OCI-LY1 (cell line): ENCODE measurements at regions not wholly inside any gene's neighbourhood (a gene's known extent, or its start where the extent isn't known, plus 50 kb on each side); places are given as distances from the start of the nearest gene placed in this dataset.

Experiments used
- H2AFZ ChIP-seq: fragments of 200-600 bp; sonication (generic), shearing (Covaris generic); 2 replicates; pipeline ENCODE4 v1.6.0; 2014; ENCODE audit warnings: antibody characterized with exemption, mild to moderate bottlenecking, low read length
- H3F3A ChIP-seq: fragments of 200-600 bp; sonication (generic), shearing (Covaris generic); 2 replicates; pipeline ENCODE4 v1.6.0; 2014; ENCODE audit warnings: mild to moderate bottlenecking, antibody characterized with exemption, low read length, moderate library complexity; ENCODE audit not compliant: insufficient read depth
- H3K27ac ChIP-seq: fragments of 200-600 bp; sonication (generic); 2 replicates; pipeline ENCODE4 v1.5.1; 2014; ENCODE audit warnings: low read length, mixed run types, mild to moderate bottlenecking, low read depth; ENCODE audit not compliant: poor library complexity, severe bottlenecking
- H3K27me3 ChIP-seq: fragments of 200-600 bp; sonication (generic); 2 replicates; pipeline ENCODE4 v1.6.0; 2014; ENCODE audit warnings: antibody characterized with exemption, mild to moderate bottlenecking, low read length, moderate library complexity; ENCODE audit not compliant: insufficient read depth
- H3K36me3 ChIP-seq: fragments of 200-600 bp; sonication (generic); 2 replicates; pipeline ENCODE4 v1.6.1; 2014; ENCODE audit warnings: mild to moderate bottlenecking, antibody characterized with exemption, low read length, moderate library complexity, mixed read lengths; ENCODE audit not compliant: insufficient read depth
- H3K4me1 ChIP-seq: fragments of 200-600 bp; sonication (generic); 2 replicates; pipeline ENCODE4 v1.5.1; 2014; ENCODE audit warnings: mild to moderate bottlenecking, low read length, moderate library complexity; ENCODE audit not compliant: insufficient read depth, severe bottlenecking
- H3K4me2 ChIP-seq: fragments of 200-600 bp; sonication (generic), shearing (Covaris generic); 2 replicates; pipeline ENCODE4 v1.6.1; 2014; ENCODE audit warnings: low read length
- H3K4me3 ChIP-seq: fragments of 200-600 bp; sonication (generic); 2 replicates; pipeline ENCODE4 v1.5.1; 2014; ENCODE audit warnings: low read length, low read depth, mild to moderate bottlenecking, mixed read lengths; ENCODE audit not compliant: poor library complexity, severe bottlenecking
- H3K79me2 ChIP-seq: fragments of 200-600 bp; shearing (Covaris generic); 2 replicates; pipeline ENCODE4 v1.6.1; 2016; ENCODE audit warnings: mixed run types, low read length, mixed read lengths; ENCODE audit not compliant: insufficient read depth
- H3K9ac ChIP-seq: fragments of 200-600 bp; sonication (generic), shearing (Covaris generic); 2 replicates; pipeline ENCODE4 v1.6.1; 2014; ENCODE audit warnings: mild to moderate bottlenecking, low read length, mixed read lengths
- H3K9me2 ChIP-seq: fragments of 200-600 bp; sonication (generic), shearing (Covaris generic); 2 replicates; pipeline ENCODE4 v1.6.1; 2014; ENCODE audit warnings: low read depth, mild to moderate bottlenecking, low read length, mixed read lengths
- H3K9me3 ChIP-seq: fragments of 200-600 bp; shearing (Covaris generic); 2 replicates; pipeline ENCODE4 v1.6.1; 2014; ENCODE audit warnings: low read length, mixed read lengths
- H4K20me1 ChIP-seq: fragments of 200-600 bp; sonication (generic), shearing (Covaris generic); 2 replicates; pipeline ENCODE4 v1.6.0; 2016; ENCODE audit warnings: mild to moderate bottlenecking, low read length; ENCODE audit not compliant: insufficient read depth
- EZH2 ChIP-seq: fragments of 200-600 bp; sonication (generic), shearing (Covaris generic); IDR thresholded peaks from 2 replicates; pipeline ENCODE4 v1.8.0; 2017; ENCODE audit warnings: borderline replicate concordance, mixed run types, mild to moderate bottlenecking, antibody characterized with exemption, low read length, moderate library complexity, mixed read lengths
- TF ChIP-seq, protein P1 (sequence below): fragments of 200-600 bp; sonication (generic), shearing (Covaris generic); IDR thresholded peaks from 2 replicates; pipeline ENCODE4 v1.5.1; 2017; ENCODE audit warnings: mild to moderate bottlenecking, antibody characterized with exemption, low read length, moderate library complexity, mixed read lengths

GRCh38 chr12:90574676-90575075 is 380.3 kb downstream of the CCER1 start:
- H3K9me3 ChIP-seq = no peaks in the 10 kb centered on the region
- H3K27me3 ChIP-seq = no peaks in the 10 kb centered on the region
- no peak overlapping the region for H2AFZ ChIP-seq
- no peaks in the 10 kb centered on the region for H3K79me2 ChIP-seq
- no peak overlapping the region for H3K27ac ChIP-seq
- no peaks in the 10 kb centered on the region for H4K20me1 ChIP-seq
- no peaks in the 10 kb centered on the region for H3F3A ChIP-seq
- no peak overlapping the region for H3K4me2 ChIP-seq
- no peak overlapping the region for H3K4me3 ChIP-seq
- TF ChIP-seq EZH2 = no peak
- TF ChIP-seq, protein P1, sequence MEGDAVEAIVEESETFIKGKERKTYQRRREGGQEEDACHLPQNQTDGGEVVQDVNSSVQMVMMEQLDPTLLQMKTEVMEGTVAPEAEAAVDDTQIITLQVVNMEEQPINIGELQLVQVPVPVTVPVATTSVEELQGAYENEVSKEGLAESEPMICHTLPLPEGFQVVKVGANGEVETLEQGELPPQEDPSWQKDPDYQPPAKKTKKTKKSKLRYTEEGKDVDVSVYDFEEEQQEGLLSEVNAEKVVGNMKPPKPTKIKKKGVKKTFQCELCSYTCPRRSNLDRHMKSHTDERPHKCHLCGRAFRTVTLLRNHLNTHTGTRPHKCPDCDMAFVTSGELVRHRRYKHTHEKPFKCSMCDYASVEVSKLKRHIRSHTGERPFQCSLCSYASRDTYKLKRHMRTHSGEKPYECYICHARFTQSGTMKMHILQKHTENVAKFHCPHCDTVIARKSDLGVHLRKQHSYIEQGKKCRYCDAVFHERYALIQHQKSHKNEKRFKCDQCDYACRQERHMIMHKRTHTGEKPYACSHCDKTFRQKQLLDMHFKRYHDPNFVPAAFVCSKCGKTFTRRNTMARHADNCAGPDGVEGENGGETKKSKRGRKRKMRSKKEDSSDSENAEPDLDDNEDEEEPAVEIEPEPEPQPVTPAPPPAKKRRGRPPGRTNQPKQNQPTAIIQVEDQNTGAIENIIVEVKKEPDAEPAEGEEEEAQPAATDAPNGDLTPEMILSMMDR = no peak
- H3K36me3 ChIP-seq = no peaks in the 10 kb centered on the region
- H3K9ac ChIP-seq = no peak overlapping the region
- no peaks in the 10 kb centered on the region for H3K4me1 ChIP-seq
- no peaks in the 10 kb centered on the region for H3K9me2 ChIP-seq

DNA sequence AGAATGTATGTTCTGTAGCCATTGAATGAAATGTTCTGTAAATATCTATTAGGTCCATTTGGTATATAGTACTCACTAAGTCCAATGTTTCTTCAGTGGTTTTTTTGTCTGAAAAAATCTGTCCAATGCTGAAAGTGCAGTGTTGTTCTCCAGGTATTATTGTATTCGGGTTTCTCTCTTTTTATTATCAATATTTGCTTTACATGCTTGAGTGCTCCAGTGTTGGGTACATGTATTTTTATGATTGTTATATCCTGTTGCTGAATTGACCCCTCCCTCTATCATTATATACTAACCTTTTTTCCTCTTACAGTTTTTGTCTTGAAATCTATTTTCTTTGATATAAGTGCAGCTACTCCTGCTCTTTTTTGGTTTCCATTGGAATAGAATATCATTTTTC is 382.2 kb downstream of the CCER1 start:
- Histone ChIP-seq H4K20me1 (no peaks in the 10 kb centered on the region), H3K4me3 (no peak overlapping the region), H3K4me2 (no peak overlapping the region), H3K9me2 (no peaks in the 10 kb centered on the region), H2AFZ (no peak overlapping the region), H3K79me2 (no peaks in the 10 kb centered on the region), H3K36me3 (no peaks in the 10 kb centered on the region), H3F3A (no peaks in the 10 kb centered on the region), H3K27ac (no peak overlapping the region), H3K9me3 (no peaks in the 10 kb centered on the region), H3K27me3 (no peaks in the 10 kb centered on the region), H3K4me1 (no peaks in the 10 kb centered on the region), H3K9ac (no peak overlapping the region)
- TF ChIP-seq, protein P1 = no peak
- TF ChIP-seq EZH2 = no peak

DNA sequence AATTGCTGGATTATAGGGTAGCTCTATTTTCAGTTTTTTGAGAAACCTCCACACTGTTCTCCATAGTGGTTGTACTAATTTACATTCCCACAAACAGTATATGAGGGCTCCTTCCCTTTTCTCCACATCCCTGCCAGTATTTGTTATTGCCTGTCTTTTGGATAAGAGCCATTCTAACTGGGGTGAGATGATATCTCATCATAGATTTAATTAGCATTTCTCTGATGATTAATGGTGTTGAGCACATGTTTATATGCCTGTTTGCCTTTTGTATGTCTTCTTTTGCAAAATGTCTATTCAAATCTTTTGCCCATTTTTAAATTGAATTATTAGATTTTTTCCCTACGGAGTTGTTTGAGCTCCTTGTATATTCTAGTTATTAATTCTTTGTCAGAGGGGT is 385.3 kb downstream of the CCER1 start:
- no peak overlapping the region for H3K4me3 ChIP-seq
- no peak overlapping the region for H3K9ac ChIP-seq
- TF ChIP-seq EZH2 = no peak
- TF ChIP-seq, protein P1 = no peak

More for the DNA sequence above, 385.3 kb downstream of the CCER1 start:
- H3K4me1 ChIP-seq = no peaks in the 10 kb centered on the region
- H2AFZ ChIP-seq = no peak overlapping the region
- H3K4me2 ChIP-seq = no peak overlapping the region
- H3F3A ChIP-seq = no peaks in the 10 kb centered on the region
- H3K27me3 ChIP-seq = no peaks in the 10 kb centered on the region
- H3K9me3 ChIP-seq = peaks cover 4% of the 10 kb centered on the region; the same call in 1 of the 2 replicates
- no peaks in the 10 kb centered on the region for H3K9me2 ChIP-seq
- no peaks in the 10 kb centered on the region for H3K79me2 ChIP-seq
- no peak overlapping the region for H3K27ac ChIP-seq
- H3K36me3 ChIP-seq = no peaks in the 10 kb centered on the region
- no peaks in the 10 kb centered on the region for H4K20me1 ChIP-seq
